Stimulated activated CD8-positive, alpha-beta memory T cell treated with anti-CD3 and anti-CD28 coated beads, Interleukin-15, amount 100 ng/mL, for 48 hours (primary cell): ENCODE measurements at regions not wholly inside any gene's neighbourhood (a gene's known extent, or its start where the extent isn't known, plus 50 kb on each side); places are given as distances from the start of the nearest gene placed in this dataset.
"Not testable (repeated sequence)": the region's sequence is repeated elsewhere in the genome, so short reads cannot be mapped to it uniquely, and the experiment has no call there.

Source experiments
- DNase-seq, 2 donors: peaks; one replicate each; pipeline ENCODE4 v3.0.0-alpha.2; 2020; ENCODE audit warnings: low read depth in 2 of 2

DNA sequence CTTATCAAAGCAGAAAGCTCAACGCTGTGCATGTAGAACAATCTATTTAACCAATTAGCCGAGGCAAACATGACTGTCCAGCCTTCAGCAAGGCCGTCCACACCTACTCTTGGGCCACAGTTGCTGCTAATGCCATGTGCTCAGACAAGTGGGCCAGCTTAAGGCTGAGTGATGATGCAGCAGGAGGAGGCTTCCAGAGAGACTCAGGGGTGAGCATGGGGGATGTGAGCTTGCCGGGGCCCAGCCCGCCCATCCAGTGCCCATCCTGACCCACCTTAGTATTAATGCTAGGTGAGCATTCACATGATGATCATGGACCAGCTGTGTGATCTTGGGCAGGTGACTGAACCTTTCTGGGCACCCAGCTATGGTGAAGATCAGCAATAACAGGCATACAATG, 150.1 kb downstream of the TPRA1 start:
- DNase-seq, result no peak

DNA sequence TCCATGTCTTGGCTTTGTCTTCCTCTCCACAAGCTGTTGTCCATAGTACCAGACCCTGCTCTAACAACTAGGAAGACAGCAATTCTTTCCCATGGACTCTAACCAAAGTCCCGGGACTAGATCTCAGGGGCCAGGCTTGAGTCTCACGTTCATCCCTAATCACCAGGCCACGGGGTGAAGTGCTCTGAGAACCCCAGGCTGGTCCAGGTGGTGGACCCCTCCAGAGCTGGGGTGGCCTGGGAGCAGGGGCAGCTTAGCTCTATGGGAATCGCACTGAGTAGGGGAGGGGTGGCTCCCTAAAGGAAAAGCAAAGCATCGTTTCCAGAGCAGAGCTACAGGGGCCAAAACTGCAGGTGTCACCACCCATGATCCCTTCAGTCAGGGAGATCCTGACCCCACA, 150.9 kb downstream of the TPRA1 start:
- DNase-seq, result no peak

- no peak for DNase-seq
Measured at GRCh38 chr3:127438951-127439350, 151.1 kb upstream of the PRR20G start.

GRCh38 chr3:127438371-127438770, 150.5 kb upstream of the PRR20G start:
- DNase-seq, result no peak

- DNase-seq, result not testable (repeated sequence)
Measured at GRCh38 chr3:127435299-127435698, 147.5 kb upstream of the PRR20G start.

- DNase-seq, result no peak
Measured at GRCh38 chr3:127431066-127431465, 143.2 kb upstream of the PRR20G start.

- DNase-seq, result no peak
Measured at GRCh38 chr3:127428344-127428997, 140.6 kb upstream of the PRR20G start.

DNA sequence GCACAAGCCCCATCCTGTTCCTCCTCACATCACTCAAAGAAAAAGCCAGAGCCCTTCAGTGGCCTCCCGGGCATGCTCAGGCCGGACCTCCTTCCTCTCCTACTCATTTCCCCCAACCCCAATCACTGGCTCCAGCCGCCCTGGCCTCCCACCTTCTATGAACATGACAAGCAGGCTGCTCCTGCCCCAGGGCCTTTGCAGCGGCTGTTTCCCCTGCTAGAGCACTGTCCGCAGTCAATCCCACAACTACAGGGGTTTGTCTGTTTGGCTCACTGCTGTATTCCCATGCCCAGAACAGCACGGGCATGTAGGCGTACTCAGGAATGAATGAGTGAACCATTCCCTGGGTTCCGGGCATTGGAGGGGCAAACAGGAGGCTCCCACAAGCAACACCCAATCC, 139.8 kb upstream of the PRR20G start:
- DNase-seq, result no peak

GRCh38 chr3:127427156-127427555, 139.3 kb upstream of the PRR20G start:
- no peak for DNase-seq

DNA sequence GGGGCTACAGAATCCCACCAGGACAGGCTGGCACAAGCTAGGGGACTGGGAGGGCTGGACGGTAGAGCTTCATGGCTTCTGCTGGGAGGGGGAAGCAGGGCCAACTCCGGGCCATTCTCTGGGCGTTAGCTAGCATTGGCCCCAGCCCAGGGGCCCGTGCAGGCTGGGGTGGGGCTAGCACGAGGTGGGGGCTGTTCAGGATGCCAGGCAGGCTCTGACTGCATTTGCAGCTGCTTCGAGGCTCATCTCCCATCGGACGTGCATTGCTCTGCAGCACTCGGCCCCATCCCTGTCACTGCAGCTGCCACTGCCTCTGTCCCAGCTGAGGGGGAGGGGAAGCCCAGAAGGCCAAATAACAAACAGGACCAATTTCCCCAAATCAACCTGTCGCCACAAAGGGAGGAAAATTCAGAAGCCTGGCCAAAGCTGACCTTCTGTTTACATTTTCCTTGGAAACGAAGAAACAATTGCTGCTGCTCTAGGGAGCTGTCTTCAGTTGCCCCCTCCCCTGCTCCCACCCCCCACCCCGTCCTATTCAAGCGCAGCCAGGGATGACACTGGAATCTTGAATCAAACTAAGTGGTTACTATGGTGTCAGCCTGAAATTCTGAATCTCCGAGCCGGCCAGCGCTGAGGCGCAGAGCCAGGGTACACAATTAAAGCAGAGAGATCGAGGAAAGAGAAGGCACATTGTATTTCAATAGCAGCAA, 138.8 kb upstream of the PRR20G start:
- DNase-seq, result no peak

- DNase-seq, result no peak
Measured at GRCh38 chr3:127425505-127426443, 137.9 kb upstream of the PRR20G start.

DNA sequence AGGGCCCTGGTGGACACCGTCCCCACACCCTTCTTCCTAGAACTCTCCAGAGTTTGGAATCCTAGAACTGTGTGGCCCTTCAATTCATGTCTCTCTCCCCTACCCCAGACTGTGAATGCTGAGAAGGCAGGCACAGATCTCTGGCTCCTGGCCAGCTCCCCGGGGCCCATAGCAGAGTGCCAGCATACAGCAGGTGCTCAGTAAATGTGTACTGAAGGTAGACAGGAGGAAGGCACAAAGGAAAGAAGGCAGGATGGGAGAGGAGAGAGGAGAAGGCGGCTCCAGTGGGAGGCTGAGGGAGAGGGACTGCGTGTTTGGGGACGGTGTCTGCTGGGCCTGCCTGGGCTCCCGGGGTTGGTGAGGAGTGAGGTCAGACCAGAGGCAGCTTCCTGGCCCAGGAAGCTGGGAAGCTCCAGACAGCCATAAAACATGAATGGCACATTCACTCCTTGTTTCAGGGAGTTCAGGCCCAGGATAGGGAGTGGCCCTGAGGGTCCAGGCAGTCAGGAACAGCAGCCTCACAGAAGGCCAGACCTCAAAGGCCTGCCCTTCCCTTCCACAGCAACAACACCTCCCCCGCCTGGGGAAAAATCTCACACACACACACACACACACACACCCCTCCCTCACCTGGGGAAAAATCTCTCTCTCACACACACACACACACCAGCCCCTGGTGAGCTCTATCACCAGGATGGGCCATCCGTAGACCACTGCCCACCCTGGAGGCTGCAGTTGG, 137.1 kb upstream of the PRR20G start:
- DNase-seq, result no peak

GRCh38 chr3:127423856-127424765, 136.3 kb upstream of the PRR20G start:
- DNase-seq, result no peak

DNA sequence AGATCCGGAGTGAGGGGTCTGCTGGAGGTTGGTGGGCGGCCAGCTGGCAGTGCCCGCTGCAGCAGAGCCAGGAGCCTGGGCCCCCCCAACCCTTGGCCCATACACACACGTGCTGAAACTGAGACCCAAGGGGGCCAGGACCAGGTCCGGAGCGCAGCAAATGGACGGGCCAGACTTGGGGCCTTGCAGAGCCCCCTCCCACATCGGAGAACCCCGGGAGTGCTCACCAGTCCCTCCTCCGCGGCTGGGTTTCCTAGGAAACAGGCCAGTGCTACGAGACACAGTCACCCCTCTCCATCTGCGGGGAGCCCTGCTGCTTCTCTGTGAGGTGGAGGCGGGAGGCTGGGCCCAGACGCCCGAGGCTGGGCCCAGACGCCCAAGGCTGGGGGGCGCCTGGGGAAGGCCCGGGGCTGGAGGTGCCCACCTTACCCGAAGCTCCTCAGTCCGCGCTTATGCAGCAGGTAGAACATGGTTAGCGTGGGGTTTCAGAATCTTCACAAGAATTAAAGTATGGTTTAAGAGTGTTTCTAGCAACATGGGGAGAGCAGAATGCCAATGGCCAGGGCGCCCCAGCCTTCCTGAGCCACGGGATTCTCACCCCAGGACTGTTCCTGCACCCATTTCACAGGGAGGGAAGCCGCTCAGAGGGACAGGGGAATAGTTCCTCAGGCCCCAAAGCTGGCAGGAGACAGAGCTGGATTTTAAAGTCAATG, 135.0 kb upstream of the PRR20G start:
- DNase-seq, result no peak

GRCh38 chr3:127421943-127422662, 134.3 kb upstream of the PRR20G start:
- DNase-seq, result no peak

DNA sequence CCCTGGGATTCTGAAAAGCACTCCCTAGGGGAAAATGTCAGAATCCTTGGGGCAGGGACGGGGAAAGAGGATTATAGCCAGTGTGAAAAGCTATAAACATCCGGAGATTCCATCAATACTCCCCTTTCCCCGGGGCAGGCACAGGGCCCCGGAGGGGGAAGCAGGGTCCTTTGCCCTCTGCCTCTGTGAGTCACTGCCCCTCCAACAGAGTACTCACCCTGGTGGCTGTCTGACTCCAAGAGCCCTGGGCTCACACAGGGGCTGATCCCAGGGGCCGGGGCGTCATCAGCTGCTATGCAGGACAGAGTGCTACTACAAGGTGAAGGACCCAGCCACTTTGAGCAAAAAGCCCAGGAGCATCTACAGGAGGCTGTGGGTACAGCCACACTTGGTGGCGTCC, 133.0 kb upstream of the PRR20G start:
- DNase-seq, result no peak

DNA sequence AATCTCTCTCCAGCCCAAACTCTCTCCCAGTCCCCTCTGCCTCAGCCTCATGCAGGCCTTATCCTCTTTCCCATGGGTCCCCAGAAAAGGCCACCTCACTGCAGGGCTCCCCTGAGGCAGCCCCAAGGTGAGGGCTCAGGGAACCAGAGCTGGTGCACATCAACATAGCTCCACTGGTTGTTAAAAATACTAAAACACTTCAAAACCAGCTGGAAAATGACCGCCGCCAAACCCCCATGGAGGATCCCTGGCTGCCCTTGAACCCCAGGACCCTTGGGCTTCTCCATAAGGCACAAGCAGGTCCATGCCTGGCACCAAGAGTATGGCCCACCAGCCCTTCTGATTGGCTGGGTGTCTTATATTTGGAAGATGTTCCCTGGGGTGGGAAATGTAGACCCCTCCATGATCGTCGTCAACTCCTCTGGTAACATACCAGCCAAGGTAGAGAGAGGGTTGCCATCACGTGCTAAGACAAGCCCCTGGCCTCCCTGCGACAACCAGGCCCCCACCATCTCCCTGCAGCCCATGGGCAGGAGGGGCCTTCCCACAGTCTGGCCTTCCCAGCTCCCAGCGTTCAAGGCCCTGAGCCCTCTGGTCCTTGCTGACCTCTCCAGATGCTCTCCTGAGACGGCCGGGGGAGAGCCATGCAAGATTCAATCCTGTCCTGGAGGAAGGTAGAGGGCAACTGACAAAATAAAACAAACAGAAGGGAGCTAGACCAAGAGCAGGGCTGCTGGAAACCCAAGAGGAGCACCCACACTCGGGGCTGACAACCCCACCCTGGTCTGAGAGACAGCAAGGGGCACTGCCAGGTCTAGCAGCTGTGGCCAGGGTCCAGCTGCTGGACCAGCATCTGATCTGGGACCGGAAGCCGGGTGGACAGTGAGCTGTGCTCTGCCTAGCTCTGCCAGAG, 132.1 kb upstream of the PRR20G start:
- DNase-seq, result no peak

- no peak for DNase-seq
Measured at GRCh38 chr3:127419182-127419581, 131.3 kb upstream of the PRR20G start.
